ENCODE measurements at regions not wholly inside any gene's neighbourhood (a gene's known extent, or its start where the extent isn't known, plus 50 kb on each side); places are given as distances from the start of the nearest gene placed in this dataset.

DNA sequence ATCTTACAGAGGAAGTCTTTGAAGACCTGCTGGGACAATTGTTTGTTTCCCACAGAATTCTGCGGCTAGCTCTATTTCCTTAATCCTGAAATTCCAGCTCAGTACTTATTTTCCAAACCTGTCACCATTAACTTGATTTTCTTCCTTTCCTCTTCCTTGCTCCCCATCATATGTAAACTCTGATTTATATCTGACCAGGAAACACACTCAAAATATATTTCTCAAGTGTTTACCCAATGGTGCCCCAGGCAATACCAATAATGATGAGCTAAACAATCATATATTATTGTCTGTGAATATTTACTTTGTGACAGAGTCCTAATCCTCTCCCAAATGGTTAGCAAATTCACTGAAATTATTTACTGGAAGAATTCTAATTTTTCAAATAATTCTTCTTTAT, 597.3 kb downstream of the PKHD1 start:
- no peak for DNase-seq (ENCODE audit: low spot score)
- Histone ChIP-seq H3K27ac (no peak overlapping the region), H3K4me3 (no peak overlapping the region)
- TF ChIP-seq, protein P1, sequence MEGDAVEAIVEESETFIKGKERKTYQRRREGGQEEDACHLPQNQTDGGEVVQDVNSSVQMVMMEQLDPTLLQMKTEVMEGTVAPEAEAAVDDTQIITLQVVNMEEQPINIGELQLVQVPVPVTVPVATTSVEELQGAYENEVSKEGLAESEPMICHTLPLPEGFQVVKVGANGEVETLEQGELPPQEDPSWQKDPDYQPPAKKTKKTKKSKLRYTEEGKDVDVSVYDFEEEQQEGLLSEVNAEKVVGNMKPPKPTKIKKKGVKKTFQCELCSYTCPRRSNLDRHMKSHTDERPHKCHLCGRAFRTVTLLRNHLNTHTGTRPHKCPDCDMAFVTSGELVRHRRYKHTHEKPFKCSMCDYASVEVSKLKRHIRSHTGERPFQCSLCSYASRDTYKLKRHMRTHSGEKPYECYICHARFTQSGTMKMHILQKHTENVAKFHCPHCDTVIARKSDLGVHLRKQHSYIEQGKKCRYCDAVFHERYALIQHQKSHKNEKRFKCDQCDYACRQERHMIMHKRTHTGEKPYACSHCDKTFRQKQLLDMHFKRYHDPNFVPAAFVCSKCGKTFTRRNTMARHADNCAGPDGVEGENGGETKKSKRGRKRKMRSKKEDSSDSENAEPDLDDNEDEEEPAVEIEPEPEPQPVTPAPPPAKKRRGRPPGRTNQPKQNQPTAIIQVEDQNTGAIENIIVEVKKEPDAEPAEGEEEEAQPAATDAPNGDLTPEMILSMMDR (IDR thresholded peaks at IDR 0.05): no peak

DNA sequence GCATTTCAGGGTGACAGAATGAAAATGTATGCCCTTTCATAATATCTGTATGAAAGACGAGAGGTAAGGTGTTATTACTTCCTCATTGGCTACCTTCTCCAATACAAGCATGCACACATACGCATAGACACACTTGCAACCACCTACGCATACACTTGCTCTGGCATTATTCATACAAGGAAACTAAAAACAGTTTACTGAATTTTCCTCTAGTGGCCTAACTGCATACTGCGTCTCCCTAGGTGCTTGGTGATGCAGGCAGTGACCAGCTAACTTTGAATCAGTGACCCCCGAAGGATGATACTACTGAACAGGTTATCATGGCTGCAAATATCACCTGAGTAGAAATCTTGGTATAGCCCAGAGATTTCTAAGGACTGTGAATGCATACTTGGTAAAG, 593.1 kb downstream of the PKHD1 start:
- H3K27ac ChIP-seq: no peak overlapping the region
- TF ChIP-seq, protein P1 (IDR thresholded peaks at IDR 0.05): no peak
- no peak for DNase-seq (ENCODE audit: low spot score)
- no peak overlapping the region for H3K4me3 ChIP-seq

DNA sequence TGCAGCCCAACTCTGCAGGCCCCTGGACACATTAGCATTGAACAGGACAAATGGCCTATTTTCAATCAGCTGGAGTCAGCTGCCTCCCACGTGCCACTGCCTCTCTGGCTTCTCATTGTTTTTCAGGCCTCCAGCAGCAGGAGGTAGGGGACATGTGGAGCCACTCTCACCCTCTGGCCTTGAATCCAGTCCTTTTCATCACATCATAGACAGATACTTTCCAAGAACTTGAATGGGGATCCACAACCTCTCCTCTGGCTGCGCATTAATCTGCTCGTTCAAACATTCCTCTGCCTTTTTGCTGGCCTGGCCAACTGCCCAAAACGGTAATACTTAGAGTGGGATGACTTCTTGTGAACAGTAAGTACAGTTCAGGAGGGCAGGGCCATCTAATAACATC, 592.3 kb downstream of the PKHD1 start:
- Histone ChIP-seq H3K27ac (no peak overlapping the region), H3K4me3 (no peak overlapping the region)
- TF ChIP-seq, protein P1 (IDR thresholded peaks at IDR 0.05): no peak
- DNase-seq (ENCODE audit: low spot score): no peak

DNA sequence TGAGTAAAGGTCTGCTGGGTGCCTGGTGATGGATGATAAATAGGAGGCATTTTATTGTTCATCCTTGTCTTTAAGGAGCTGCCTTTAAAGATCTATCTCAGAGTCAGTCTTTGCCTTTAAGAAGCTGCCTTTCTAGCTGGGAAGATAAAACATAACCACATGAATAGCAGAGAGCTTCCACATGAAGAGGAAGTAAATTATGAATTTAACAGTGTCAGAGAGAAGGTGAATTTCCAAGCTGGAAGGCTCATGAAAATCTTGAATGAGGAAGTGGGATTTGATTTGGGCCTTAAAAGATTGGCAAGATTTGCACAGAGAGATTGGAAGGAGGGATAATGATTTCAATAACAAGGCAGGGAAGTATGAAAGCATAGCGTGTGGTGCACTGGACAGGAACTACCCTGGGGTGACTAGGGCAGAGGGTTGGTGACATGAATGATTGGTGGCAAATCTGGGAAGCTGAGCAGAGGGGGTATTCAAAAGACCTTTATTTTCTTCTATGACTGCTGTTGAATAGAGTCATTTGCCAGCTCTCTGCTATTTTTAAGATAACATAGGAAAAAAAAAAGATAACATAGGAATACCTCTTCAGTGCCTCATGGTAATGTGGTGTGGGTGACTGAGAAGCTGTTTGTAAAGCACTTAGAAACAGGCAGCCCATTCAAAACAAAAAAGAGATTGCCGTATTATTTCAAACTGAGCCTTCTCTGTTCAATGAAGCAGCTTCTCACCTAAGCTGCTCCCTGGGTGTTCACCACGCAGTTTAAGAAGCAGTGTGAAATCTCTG, 591.6 kb downstream of the PKHD1 start:
- TF ChIP-seq, protein P1 (IDR thresholded peaks at IDR 0.05): no peak
- no peak overlapping the region for H3K27ac ChIP-seq
- H3K4me3 ChIP-seq: no peak overlapping the region
- DNase-seq (ENCODE audit: low spot score): no peak

DNA sequence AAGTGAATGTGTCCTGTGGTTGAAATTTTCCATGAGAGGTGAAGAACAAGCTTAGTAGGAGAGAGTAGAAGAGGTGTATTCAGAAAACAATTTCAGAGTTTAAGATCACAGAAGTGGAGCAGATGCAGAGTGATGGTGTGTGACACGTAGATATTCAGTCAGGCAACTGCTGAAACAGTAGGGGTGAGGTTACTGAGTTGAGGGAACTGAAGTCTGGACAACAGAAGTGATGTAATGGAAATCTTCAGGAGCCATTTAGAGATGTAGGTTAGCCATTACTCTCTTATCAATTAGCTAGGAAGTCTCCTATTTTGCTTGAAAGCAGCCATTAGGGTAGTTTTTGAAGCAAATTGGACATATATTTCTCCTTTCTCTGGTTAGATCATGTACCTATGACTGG, 584.4 kb downstream of the PKHD1 start:
- H3K27ac ChIP-seq: no peak overlapping the region
- DNase-seq (ENCODE audit: low spot score): no peak
- TF ChIP-seq, protein P1 (IDR thresholded peaks at IDR 0.05): no peak
- H3K4me3 ChIP-seq: no peak overlapping the region

DNA sequence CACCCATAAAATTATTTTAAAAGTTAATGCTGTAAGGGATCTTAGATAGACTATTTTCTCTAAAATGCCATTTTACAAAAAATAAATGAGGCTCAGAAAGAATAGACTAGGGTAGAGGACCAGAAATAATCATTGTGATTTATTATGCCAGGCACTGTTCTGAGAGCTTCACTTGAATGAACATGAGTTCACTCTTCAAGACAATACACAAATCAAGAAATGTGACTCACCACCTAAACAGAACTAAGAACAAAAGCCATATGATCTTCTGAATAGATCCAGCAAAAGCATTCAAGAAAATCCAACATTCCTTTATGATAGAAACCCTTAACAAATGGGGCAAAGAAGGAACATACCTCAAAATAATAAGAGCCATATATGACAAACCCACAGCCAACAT, 582.0 kb downstream of the PKHD1 start:
- TF ChIP-seq, protein P1 (IDR thresholded peaks at IDR 0.05): no peak

DNA sequence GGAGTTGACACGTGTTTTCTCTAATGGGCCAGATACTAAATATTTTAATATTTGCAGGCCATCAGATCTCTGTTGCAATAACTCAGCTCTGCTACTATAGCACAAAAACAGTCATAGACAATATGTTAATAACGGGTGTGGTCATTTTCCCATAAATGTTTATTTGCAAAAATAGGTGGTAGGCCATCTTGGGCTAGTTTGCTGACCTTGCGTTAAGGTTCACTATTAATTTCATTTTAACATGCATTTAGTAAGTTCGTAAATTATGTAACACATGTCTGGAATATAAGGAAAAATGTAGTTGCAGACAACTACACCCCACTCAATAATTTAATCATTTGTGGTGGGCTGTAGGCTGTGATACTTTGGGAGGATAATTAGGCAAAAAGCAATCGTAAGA, 577.8 kb downstream of the PKHD1 start:
- Histone ChIP-seq H3K27ac (no peak overlapping the region), H3K4me3 (no peak overlapping the region)
- TF ChIP-seq, protein P1 (IDR thresholded peaks at IDR 0.05): no peak
- DNase-seq (ENCODE audit: low spot score): no peak

More for the DNA sequence above, 582.0 kb downstream of the PKHD1 start:
- DNase-seq (ENCODE audit: low spot score): no peak
- Histone ChIP-seq H3K27ac (no peak overlapping the region), H3K4me3 (no peak overlapping the region)
